Fibroblast of lung (primary cell): ENCODE measurements at regions not wholly inside any gene's neighbourhood (a gene's known extent, or its start where the extent isn't known, plus 50 kb on each side); places are given as distances from the start of the nearest gene placed in this dataset.

Source experiments
- DNase-seq, 2 donors: peaks; one replicate each; pipeline versions ENCODE4 v3.0.0 to v3.0.0-alpha.2; 2010; ENCODE audit warnings: low read depth in 2 of 2
- H2AFZ ChIP-seq: 2 replicates; pipeline ENCODE4 v1.5.1; 2012; ENCODE audit warnings: low read length, control low read depth, inconsistent platforms
- H3K27ac ChIP-seq: 2 replicates; pipeline ENCODE4 v1.5.1; 2011; ENCODE audit warnings: low read length, control low read depth; ENCODE audit not compliant: insufficient read depth
- H3K27me3 ChIP-seq: 2 replicates; pipeline ENCODE4 v1.5.1; 2011; ENCODE audit warnings: mild to moderate bottlenecking, low read length; ENCODE audit not compliant: control insufficient read depth, insufficient read depth
- H3K36me3 ChIP-seq: 2 replicates; pipeline ENCODE4 v1.5.1; 2011; ENCODE audit warnings: low read length; ENCODE audit not compliant: control insufficient read depth, insufficient read depth
- H3K4me1 ChIP-seq: 2 replicates; pipeline ENCODE4 v1.5.1; 2011; ENCODE audit warnings: low read length; ENCODE audit not compliant: control insufficient read depth, insufficient read depth; ENCODE audit errors: extremely low read depth
- H3K4me2 ChIP-seq: 2 replicates; pipeline ENCODE4 v1.5.1; 2011; ENCODE audit warnings: low read length, control low read depth; ENCODE audit not compliant: insufficient read depth; ENCODE audit errors: extremely low read depth
- H3K4me3 ChIP-seq, 4 experiments: fragments of 200-600 bp in 1 of 4; sonication (generic) in 1 of 4; replicated peaks in 1 of 4; 2 replicates each; pipeline ENCODE4 v1.5.1; 2011 to 2016; ENCODE audit warnings: low read length in 4 of 4, low read depth in 3 of 4, mild to moderate bottlenecking in 3 of 4, control low read depth in 2 of 4, inconsistent platforms in 1 of 4, mixed read lengths in 1 of 4; ENCODE audit not compliant: insufficient read depth in 1 of 4; ENCODE audit errors: control extremely low read depth in 1 of 4
- H3K79me2 ChIP-seq: 2 replicates; pipeline ENCODE4 v1.5.1; 2012; ENCODE audit warnings: mild to moderate bottlenecking, low read length, inconsistent platforms; ENCODE audit not compliant: control insufficient read depth, insufficient read depth
- H3K9ac ChIP-seq: 2 replicates; pipeline ENCODE4 v1.5.1; 2011; ENCODE audit warnings: mild to moderate bottlenecking, low read length, control low read depth; ENCODE audit not compliant: insufficient read depth
- H3K9me3 ChIP-seq: 2 replicates; pipeline ENCODE4 v1.5.1; 2012; ENCODE audit warnings: low read depth, low read length; ENCODE audit not compliant: control insufficient read depth, insufficient read depth
- H4K20me1 ChIP-seq: 2 replicates; pipeline ENCODE4 v1.5.1; 2011; ENCODE audit warnings: low read length; ENCODE audit not compliant: control insufficient read depth, insufficient read depth; ENCODE audit errors: extremely low read depth
- EZH2 ChIP-seq: IDR thresholded peaks from 2 replicates; pipeline ENCODE4 v1.5.1; 2012; ENCODE audit warnings: low read length, control low read depth, mild to moderate bottlenecking; ENCODE audit errors: missing control alignments
- TF ChIP-seq, protein P1 (sequence below), 2 donors: IDR thresholded peaks in 1 of 2; conservative IDR thresholded peaks in 1 of 2; 1 replicate in 1 of 2; 2 replicates in 1 of 2; pipeline ENCODE4 v1.5.1; 2011 to 2012; ENCODE audit warnings: low read length in 2 of 2, control low read depth in 1 of 2, inconsistent platforms in 1 of 2, low read depth in 1 of 2, mild to moderate bottlenecking in 1 of 2

DNA sequence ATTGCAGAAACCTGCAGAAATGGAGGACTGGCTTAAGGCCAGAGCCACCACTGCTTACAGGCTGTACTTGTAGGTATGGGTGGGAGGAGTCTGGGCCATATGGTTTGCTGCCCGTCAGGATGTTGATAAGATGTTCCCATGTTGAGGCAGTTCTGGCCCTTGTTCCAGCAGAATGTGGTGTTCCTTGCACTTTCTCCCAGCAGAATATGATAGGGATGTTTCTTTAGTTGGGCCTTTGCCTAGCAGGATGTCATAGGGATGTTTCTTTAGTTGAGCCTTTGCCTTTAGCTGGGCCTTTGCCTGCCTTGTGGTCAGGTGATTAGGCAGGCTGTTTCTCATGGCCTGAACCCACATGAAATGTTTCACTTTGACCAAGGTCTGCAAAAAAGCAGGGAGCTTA, 139.1 kb upstream of the PAQR3 start:
- no peak overlapping the region for H3K27ac ChIP-seq
- H3K9ac ChIP-seq = no peak overlapping the region
- TF ChIP-seq, protein P1, sequence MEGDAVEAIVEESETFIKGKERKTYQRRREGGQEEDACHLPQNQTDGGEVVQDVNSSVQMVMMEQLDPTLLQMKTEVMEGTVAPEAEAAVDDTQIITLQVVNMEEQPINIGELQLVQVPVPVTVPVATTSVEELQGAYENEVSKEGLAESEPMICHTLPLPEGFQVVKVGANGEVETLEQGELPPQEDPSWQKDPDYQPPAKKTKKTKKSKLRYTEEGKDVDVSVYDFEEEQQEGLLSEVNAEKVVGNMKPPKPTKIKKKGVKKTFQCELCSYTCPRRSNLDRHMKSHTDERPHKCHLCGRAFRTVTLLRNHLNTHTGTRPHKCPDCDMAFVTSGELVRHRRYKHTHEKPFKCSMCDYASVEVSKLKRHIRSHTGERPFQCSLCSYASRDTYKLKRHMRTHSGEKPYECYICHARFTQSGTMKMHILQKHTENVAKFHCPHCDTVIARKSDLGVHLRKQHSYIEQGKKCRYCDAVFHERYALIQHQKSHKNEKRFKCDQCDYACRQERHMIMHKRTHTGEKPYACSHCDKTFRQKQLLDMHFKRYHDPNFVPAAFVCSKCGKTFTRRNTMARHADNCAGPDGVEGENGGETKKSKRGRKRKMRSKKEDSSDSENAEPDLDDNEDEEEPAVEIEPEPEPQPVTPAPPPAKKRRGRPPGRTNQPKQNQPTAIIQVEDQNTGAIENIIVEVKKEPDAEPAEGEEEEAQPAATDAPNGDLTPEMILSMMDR (conservative IDR thresholded peaks at IDR 0.05 in 1 of 2, IDR thresholded peaks at IDR 0.05 in 1 of 2; ENCODE audit: low read depth in 1 of 2, low read length in 2 of 2) = no peak
- no peak for TF ChIP-seq EZH2
- no peak overlapping the region for H3K4me3 ChIP-seq
- H3K4me1 ChIP-seq = no peaks in the 10 kb centered on the region
- H3K79me2 ChIP-seq = no peaks in the 10 kb centered on the region
- no peaks in the 10 kb centered on the region for H3K9me3 ChIP-seq
- no peaks in the 10 kb centered on the region for H4K20me1 ChIP-seq
- no peak overlapping the region for H3K4me2 ChIP-seq
- H3K27me3 ChIP-seq = no peaks in the 10 kb centered on the region
- H2AFZ ChIP-seq = no peak overlapping the region
- H3K36me3 ChIP-seq = no peaks in the 10 kb centered on the region
- DNase-seq = no peak

DNA sequence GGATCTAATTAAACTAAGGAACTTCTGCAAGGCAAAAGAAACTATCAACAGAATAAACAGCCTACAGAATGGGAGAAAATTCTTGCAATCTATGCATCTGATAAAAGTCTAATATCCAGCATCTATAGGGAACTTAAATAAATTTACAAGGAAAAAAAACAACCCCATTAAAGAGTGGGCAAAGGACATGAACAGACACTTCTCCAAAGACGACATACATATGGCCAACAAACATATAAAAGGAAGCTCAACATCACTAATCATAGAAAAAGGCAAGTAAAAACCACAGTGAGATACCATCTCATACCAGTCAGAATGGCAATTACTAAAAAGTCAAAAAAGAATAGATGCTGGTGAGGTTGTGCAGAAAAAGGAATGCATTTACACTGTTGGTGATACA, 134.8 kb upstream of the PAQR3 start:
- no peaks in the 10 kb centered on the region for H3K79me2 ChIP-seq
- H3K27me3 ChIP-seq = no peaks in the 10 kb centered on the region
- H3K27ac ChIP-seq = no peak overlapping the region
- H3K4me2 ChIP-seq = no peak overlapping the region
- H3K9ac ChIP-seq = no peak overlapping the region
- TF ChIP-seq, protein P1 (conservative IDR thresholded peaks at IDR 0.05 in 1 of 2, IDR thresholded peaks at IDR 0.05 in 1 of 2; ENCODE audit: low read depth in 1 of 2, low read length in 2 of 2) = no peak
- TF ChIP-seq EZH2 = no peak
- H3K4me3 ChIP-seq = no peak overlapping the region
- no peaks in the 10 kb centered on the region for H3K9me3 ChIP-seq
- H3K36me3 ChIP-seq = no peaks in the 10 kb centered on the region
- no peak overlapping the region for H2AFZ ChIP-seq
- no peak for DNase-seq
- no peaks in the 10 kb centered on the region for H4K20me1 ChIP-seq
- H3K4me1 ChIP-seq = no peaks in the 10 kb centered on the region

DNA sequence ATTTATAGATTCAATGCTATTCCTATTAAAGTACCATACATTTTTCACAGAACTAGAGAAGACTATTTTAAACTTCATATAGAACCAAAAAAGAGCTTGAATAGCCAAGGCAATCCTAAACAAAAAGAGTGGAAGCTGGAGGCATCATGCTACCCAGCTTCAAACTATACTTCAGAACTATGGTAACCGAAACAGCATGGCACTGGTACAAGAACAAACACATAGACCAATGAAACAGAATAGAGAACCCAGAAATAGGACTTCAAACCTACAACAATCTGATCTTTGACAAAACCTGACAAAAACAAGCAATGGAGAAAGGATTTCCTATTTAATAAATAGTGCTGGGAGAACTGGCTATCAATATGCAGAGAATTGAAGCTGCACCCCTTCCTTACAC, 134.2 kb upstream of the PAQR3 start:
- H3K4me1 ChIP-seq = no peaks in the 10 kb centered on the region
- H3K4me3 ChIP-seq = no peak overlapping the region
- no peaks in the 10 kb centered on the region for H3K9me3 ChIP-seq
- no peak overlapping the region for H3K9ac ChIP-seq
- H2AFZ ChIP-seq = no peak overlapping the region
- no peak overlapping the region for H3K27ac ChIP-seq
- H4K20me1 ChIP-seq = no peaks in the 10 kb centered on the region
- no peaks in the 10 kb centered on the region for H3K27me3 ChIP-seq
- no peak overlapping the region for H3K4me2 ChIP-seq
- no peak for DNase-seq
- H3K36me3 ChIP-seq = no peaks in the 10 kb centered on the region
- H3K79me2 ChIP-seq = no peaks in the 10 kb centered on the region
- TF ChIP-seq, protein P1 (conservative IDR thresholded peaks at IDR 0.05 in 1 of 2, IDR thresholded peaks at IDR 0.05 in 1 of 2; ENCODE audit: low read depth in 1 of 2, low read length in 2 of 2) = no peak
- TF ChIP-seq EZH2 = no peak
